Fibroblast of lung (primary cell): ENCODE measurements at regions not wholly inside any gene's neighbourhood (a gene's known extent, or its start where the extent isn't known, plus 50 kb on each side); places are given as distances from the start of the nearest gene placed in this dataset.

ENCODE experiments used
- EZH2 ChIP-seq: IDR thresholded peaks from 2 replicates; pipeline ENCODE4 v1.5.1; 2012; ENCODE audit warnings: low read length, control low read depth, mild to moderate bottlenecking; ENCODE audit errors: missing control alignments
- TF ChIP-seq, protein P1 (sequence below), 2 donors: IDR thresholded peaks in 1 of 2; conservative IDR thresholded peaks in 1 of 2; 1 replicate in 1 of 2; 2 replicates in 1 of 2; pipeline ENCODE4 v1.5.1; 2011 to 2012; ENCODE audit warnings: low read length in 2 of 2, control low read depth in 1 of 2, inconsistent platforms in 1 of 2, low read depth in 1 of 2, mild to moderate bottlenecking in 1 of 2

DNA sequence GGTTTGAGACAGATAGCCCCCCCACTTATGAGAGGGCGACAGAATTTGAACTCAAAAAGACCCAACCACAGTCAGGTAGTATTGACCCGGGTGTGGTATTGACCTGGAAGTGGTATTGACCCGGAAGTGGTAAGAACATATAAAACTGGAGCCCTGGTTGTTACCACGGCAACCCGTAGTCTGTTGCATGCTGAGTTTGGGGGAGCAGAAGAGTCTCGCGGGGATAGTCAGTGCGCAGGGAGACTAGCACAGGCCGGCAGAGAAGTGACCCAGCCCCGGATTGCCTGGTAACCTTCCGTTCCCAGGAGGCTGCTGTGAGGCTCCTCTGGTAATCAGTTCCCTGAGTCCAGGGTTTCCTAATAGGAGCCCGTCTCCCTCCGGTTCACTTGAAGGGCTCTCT, 96.2 kb downstream of the SNX5 start:
- no peak for TF ChIP-seq EZH2
- TF ChIP-seq, protein P1, sequence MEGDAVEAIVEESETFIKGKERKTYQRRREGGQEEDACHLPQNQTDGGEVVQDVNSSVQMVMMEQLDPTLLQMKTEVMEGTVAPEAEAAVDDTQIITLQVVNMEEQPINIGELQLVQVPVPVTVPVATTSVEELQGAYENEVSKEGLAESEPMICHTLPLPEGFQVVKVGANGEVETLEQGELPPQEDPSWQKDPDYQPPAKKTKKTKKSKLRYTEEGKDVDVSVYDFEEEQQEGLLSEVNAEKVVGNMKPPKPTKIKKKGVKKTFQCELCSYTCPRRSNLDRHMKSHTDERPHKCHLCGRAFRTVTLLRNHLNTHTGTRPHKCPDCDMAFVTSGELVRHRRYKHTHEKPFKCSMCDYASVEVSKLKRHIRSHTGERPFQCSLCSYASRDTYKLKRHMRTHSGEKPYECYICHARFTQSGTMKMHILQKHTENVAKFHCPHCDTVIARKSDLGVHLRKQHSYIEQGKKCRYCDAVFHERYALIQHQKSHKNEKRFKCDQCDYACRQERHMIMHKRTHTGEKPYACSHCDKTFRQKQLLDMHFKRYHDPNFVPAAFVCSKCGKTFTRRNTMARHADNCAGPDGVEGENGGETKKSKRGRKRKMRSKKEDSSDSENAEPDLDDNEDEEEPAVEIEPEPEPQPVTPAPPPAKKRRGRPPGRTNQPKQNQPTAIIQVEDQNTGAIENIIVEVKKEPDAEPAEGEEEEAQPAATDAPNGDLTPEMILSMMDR (conservative IDR thresholded peaks at IDR 0.05 in 1 of 2, IDR thresholded peaks at IDR 0.05 in 1 of 2; ENCODE audit: low read depth in 1 of 2, low read length in 2 of 2): no peak
